ENCODE measurements at regions not wholly inside any gene's neighbourhood (a gene's known extent, or its start where the extent isn't known, plus 50 kb on each side); places are given as distances from the start of the nearest gene placed in this dataset.

- TF ChIP-seq TCF4 (CRISPR knock-in tag; IDR thresholded peaks at IDR 0.05; ENCODE audit: borderline replicate concordance): no peak
These were observed 230.7 kb downstream of the TXNL1 start (continued) for GRCh38 chr18:56407646-56408180.

GRCh38 chr18:56402872-56403516, 235.4 kb downstream of the TXNL1 start:
- TF ChIP-seq ZNF8 (CRISPR knock-in tag; IDR thresholded peaks at IDR 0.05) (no peak), OSR1 (CRISPR knock-in tag; IDR thresholded peaks at IDR 0.05) (no peak), CSRNP3 (CRISPR knock-in tag; IDR thresholded peaks at IDR 0.05) (no peak), CREB5 (CRISPR knock-in tag; IDR thresholded peaks at IDR 0.05; ENCODE audit: low read depth) (peak; percentile 50), TOX (CRISPR knock-in tag; IDR thresholded peaks at IDR 0.05; ENCODE audit: borderline replicate concordance) (no peak), ZNF565 (CRISPR knock-in tag; conservative IDR thresholded peaks at IDR 0.05; ENCODE audit: low read depth) (no peak), ISL1 (CRISPR knock-in tag; IDR thresholded peaks at IDR 0.05) (peak; percentile 87)
- peak; percentile 89 for ATAC-seq

- no peak for ATAC-seq
These were observed 244.5 kb downstream of the TXNL1 start for GRCh38 chr18:56393870-56394269.

GRCh38 chr18:56391931-56392590, 246.3 kb downstream of the TXNL1 start:
- ATAC-seq: no peak
- TF ChIP-seq ESRRG (CRISPR knock-in tag; IDR thresholded peaks at IDR 0.05): no peak
- TF ChIP-seq ARNTL (CRISPR knock-in tag; IDR thresholded peaks at IDR 0.05; ENCODE audit: borderline replicate concordance, low read depth): no peak

More at GRCh38 chr18:56393870-56394269, 244.5 kb downstream of the TXNL1 start:
- TF ChIP-seq TOX (CRISPR knock-in tag; IDR thresholded peaks at IDR 0.05; ENCODE audit: borderline replicate concordance) (no peak), ZFP30 (CRISPR knock-in tag; IDR thresholded peaks at IDR 0.05) (no peak), ZNF565 (CRISPR knock-in tag; conservative IDR thresholded peaks at IDR 0.05; ENCODE audit: low read depth) (no peak), ZNF70 (CRISPR knock-in tag; IDR thresholded peaks at IDR 0.05) (no peak), ISL1 (CRISPR knock-in tag; IDR thresholded peaks at IDR 0.05) (no peak), BACH2 (CRISPR knock-in tag; IDR thresholded peaks at IDR 0.05; ENCODE audit: borderline replicate concordance) (no peak), PATZ1 (CRISPR knock-in tag; IDR thresholded peaks at IDR 0.05; ENCODE audit: borderline replicate concordance) (no peak), CSRNP3 (CRISPR knock-in tag; IDR thresholded peaks at IDR 0.05) (no peak), RARB (CRISPR knock-in tag; IDR thresholded peaks at IDR 0.05) (no peak), OSR1 (CRISPR knock-in tag; IDR thresholded peaks at IDR 0.05) (no peak), CSDC2 (CRISPR knock-in tag; IDR thresholded peaks at IDR 0.05) (no peak), ZNF8 (CRISPR knock-in tag; IDR thresholded peaks at IDR 0.05) (no peak)

GRCh38 chr18:56390626-56391025, 247.8 kb downstream of the TXNL1 start:
- no peak for TF ChIP-seq CSRNP3 (CRISPR knock-in tag; IDR thresholded peaks at IDR 0.05)
- TF ChIP-seq TOX (CRISPR knock-in tag; IDR thresholded peaks at IDR 0.05; ENCODE audit: borderline replicate concordance): no peak
- TF ChIP-seq ZNF70 (CRISPR knock-in tag; IDR thresholded peaks at IDR 0.05): no peak
- no peak for TF ChIP-seq ARNTL (CRISPR knock-in tag; IDR thresholded peaks at IDR 0.05; ENCODE audit: borderline replicate concordance, low read depth)
- no peak for TF ChIP-seq ZFP30 (CRISPR knock-in tag; IDR thresholded peaks at IDR 0.05)
- TF ChIP-seq PATZ1 (CRISPR knock-in tag; IDR thresholded peaks at IDR 0.05; ENCODE audit: borderline replicate concordance): no peak
- no peak for TF ChIP-seq RARB (CRISPR knock-in tag; IDR thresholded peaks at IDR 0.05)
- no peak for TF ChIP-seq ISL1 (CRISPR knock-in tag; IDR thresholded peaks at IDR 0.05)
- no peak for TF ChIP-seq GLIS3 (CRISPR knock-in tag; IDR thresholded peaks at IDR 0.05)
- no peak for TF ChIP-seq OSR1 (CRISPR knock-in tag; IDR thresholded peaks at IDR 0.05)
- TF ChIP-seq CREB5 (CRISPR knock-in tag; IDR thresholded peaks at IDR 0.05; ENCODE audit: low read depth): no peak
- no peak for ATAC-seq

Measured in SK-N-SH treated with all-trans-retinoic acid at 6 μM for 48 hours (cell line).